Thoracic aorta (tissue), 2 donors: ENCODE measurements at regions not wholly inside any gene's neighbourhood (a gene's known extent, or its start where the extent isn't known, plus 50 kb on each side); places are given as distances from the start of the nearest gene placed in this dataset.

Experiments
- ATAC-seq: fragments of 150-250 bp; one replicate; pipeline ENCODE4 v1.8.0; 2017; ENCODE audit warnings: low read depth; ENCODE audit not compliant: insufficient number of reproducible peaks, low FRiP score
- DNase-seq: peaks from one replicate; pipeline ENCODE4 v3.0.0-alpha.2; 2020; ENCODE audit warnings: low spot score
- H3K27ac ChIP-seq, 2 donors: fragments of 200-600 bp; sonication (generic); 1 replicate in 1 of 2; 2 replicates in 1 of 2; pipeline ENCODE4 v1.5.1; 2016; ENCODE audit warnings: mild to moderate bottlenecking in 2 of 2, moderate library complexity in 2 of 2
- H3K27me3 ChIP-seq: fragments of 200-600 bp; sonication (generic); replicated peaks from 2 replicates; pipeline ENCODE4 v1.6.0; 2016; ENCODE audit warnings: mild to moderate bottlenecking; ENCODE audit not compliant: insufficient read depth
- H3K36me3 ChIP-seq: fragments of 200-600 bp; sonication (generic); one replicate; pipeline ENCODE4 v1.5.1; 2016
- H3K4me1 ChIP-seq, 2 donors: fragments of 200-600 bp; sonication (generic); 1 replicate in 1 of 2; 2 replicates in 1 of 2; pipeline versions ENCODE4 v1.5.1 to v1.6.0; 2016; ENCODE audit warnings: low read depth in 2 of 2, mild to moderate bottlenecking in 1 of 2; ENCODE audit not compliant: control insufficient read depth in 1 of 2
- H3K4me3 ChIP-seq: fragments of 200-600 bp; sonication (generic); 2 replicates; pipeline ENCODE4 v1.5.1; 2016; ENCODE audit warnings: mild to moderate bottlenecking
- H3K9me3 ChIP-seq: fragments of 200-600 bp; sonication (generic); 2 replicates; pipeline ENCODE4 v1.5.1; 2016
- CTCF ChIP-seq: fragments of 200-600 bp; sonication (generic); IDR thresholded peaks from one replicate; pipeline ENCODE4 v1.5.1; 2019; ENCODE audit warnings: antibody characterized with exemption

- Histone ChIP-seq H3K9me3 (no peaks in the 10 kb centered on the region), H3K36me3 (no peaks in the 10 kb centered on the region), H3K4me3 (no peak overlapping the region), H3K27ac (no peak overlapping the region), H3K27me3 (no peaks in the 10 kb centered on the region), H3K4me1 (no peaks in the 10 kb centered on the region)
- no peak for TF ChIP-seq CTCF
- ATAC-seq (no peak), DNase-seq (no peak)
These were observed 125.7 kb upstream of the MYO3A start for GRCh38 chr10:25808372-25808771.

- H3K4me1 ChIP-seq: no peaks in the 10 kb centered on the region
- no peak for TF ChIP-seq CTCF
- H3K27me3 ChIP-seq: no peaks in the 10 kb centered on the region
- no peak overlapping the region for H3K4me3 ChIP-seq
- no peak for DNase-seq
- H3K9me3 ChIP-seq: no peaks in the 10 kb centered on the region
- no peak for ATAC-seq
- no peak overlapping the region for H3K27ac ChIP-seq
- H3K36me3 ChIP-seq: no peaks in the 10 kb centered on the region
These were observed 122.9 kb upstream of the MYO3A start for GRCh38 chr10:25811052-25811685.

- DNase-seq (no peak), ATAC-seq (no peak)
- TF ChIP-seq CTCF: no peak
- no peaks in the 10 kb centered on the region for H3K36me3 ChIP-seq
- no peaks in the 10 kb centered on the region for H3K27me3 ChIP-seq
- no peaks in the 10 kb centered on the region for H3K9me3 ChIP-seq
- H3K4me1 ChIP-seq: no peaks in the 10 kb centered on the region
- no peak overlapping the region for H3K4me3 ChIP-seq
- H3K27ac ChIP-seq: no peak overlapping the region
These were observed 120.5 kb upstream of the MYO3A start for GRCh38 chr10:25813511-25813910.

GRCh38 chr10:25815236-25815635 lies 118.8 kb upstream of the MYO3A start:
- Histone ChIP-seq H3K27ac (no peak overlapping the region), H3K36me3 (no peaks in the 10 kb centered on the region), H3K4me1 (no peaks in the 10 kb centered on the region), H3K27me3 (no peaks in the 10 kb centered on the region), H3K9me3 (no peaks in the 10 kb centered on the region), H3K4me3 (no peak overlapping the region)
- no peak for DNase-seq
- no peak for TF ChIP-seq CTCF
- no peak for ATAC-seq

- Histone ChIP-seq H3K27ac (no peak overlapping the region), H3K4me1 (no peaks in the 10 kb centered on the region), H3K9me3 (no peaks in the 10 kb centered on the region), H3K27me3 (no peaks in the 10 kb centered on the region), H3K36me3 (no peaks in the 10 kb centered on the region), H3K4me3 (no peak overlapping the region)
- no peak for TF ChIP-seq CTCF
- no peak for ATAC-seq
- DNase-seq: no peak
These were observed 117.8 kb upstream of the MYO3A start for GRCh38 chr10:25815999-25816768.
